NOMO-1 (cell line): ENCODE measurements at regions not wholly inside any gene's neighbourhood (a gene's known extent, or its start where the extent isn't known, plus 50 kb on each side); places are given as distances from the start of the nearest gene placed in this dataset.

ENCODE experiments used
- DNase-seq, 2 experiments: peaks; one replicate each; lab custom pipeline; 2025; ENCODE audit not compliant: unreplicated experiment in 2 of 2; lab: John Stamatoyannopoulos, UW

GRCh38 chr17:27390540-27390939, 65.7 kb upstream of the KSR1 start:
- no peak for DNase-seq

GRCh38 chr17:27391427-27391826, 64.8 kb upstream of the KSR1 start:
- DNase-seq = no peak

- DNase-seq = no peak
Measured at GRCh38 chr17:27396045-27396444, 60.2 kb upstream of the KSR1 start.

- DNase-seq = no peak
Measured at GRCh38 chr17:27396941-27397340, 59.3 kb upstream of the KSR1 start.

- DNase-seq = no peak
Measured at GRCh38 chr17:27398691-27399090, 57.6 kb upstream of the KSR1 start.

- no peak for DNase-seq
Measured at GRCh38 chr17:27400991-27401390, 55.3 kb upstream of the KSR1 start.

- DNase-seq = no peak
Measured at GRCh38 chr17:27402943-27403342, 53.3 kb upstream of the KSR1 start.

- no peak for DNase-seq
Measured at GRCh38 chr17:27403480-27404005, 52.7 kb upstream of the KSR1 start.

- no peak for DNase-seq
Measured at GRCh38 chr17:27404676-27405075, 51.6 kb upstream of the KSR1 start.
